HepG2 (cell line): ENCODE measurements at regions not wholly inside any gene's neighbourhood (a gene's known extent, or its start where the extent isn't known, plus 50 kb on each side); places are given as distances from the start of the nearest gene placed in this dataset.
A peak's percentile ranks its signal among the peaks of the same experiment; 100 is the strongest.

ENCODE experiments used
- AHDC1 ChIP-seq: sonication (generic); formaldehyde crosslinking; IDR thresholded peaks from 2 replicates; pipeline ENCODE4 v1.5.1; 2020; ENCODE audit warnings: mild to moderate bottlenecking, missing genetic modification reagents, borderline replicate concordance
- ASH2L ChIP-seq: fragments of 300-600, 200-600 bp; sonication (generic); IDR thresholded peaks from 2 replicates; pipeline ENCODE4 v1.7.0; 2017; ENCODE audit warnings: low read depth, mild to moderate bottlenecking, moderate library complexity, mixed read lengths, low read length; ENCODE audit not compliant: insufficient read length
- ELF4 ChIP-seq: sonication (generic); formaldehyde crosslinking; IDR thresholded peaks from 2 replicates; pipeline ENCODE4 v1.5.0; 2020; ENCODE audit warnings: missing genetic modification reagents, mild to moderate bottlenecking, moderate library complexity, borderline replicate concordance
- FOXK1 ChIP-seq: sonication (generic); formaldehyde crosslinking; IDR thresholded peaks from 2 replicates; pipeline ENCODE4 v1.4.0; 2020; ENCODE audit warnings: low read depth, missing genetic modification reagents, borderline replicate concordance
- IRF2 ChIP-seq: IDR thresholded peaks from 2 replicates; pipeline ENCODE4 v1.6.1; 2018; ENCODE audit warnings: missing genetic modification reagents, missing compliant biosample characterization
- KDM6A ChIP-seq: IDR thresholded peaks from 2 replicates; pipeline ENCODE4 v1.6.1; 2016; ENCODE audit warnings: low read depth
- MEF2D ChIP-seq: sonication (generic); formaldehyde crosslinking; IDR thresholded peaks from 2 replicates; pipeline ENCODE4 v1.5.1; 2020; ENCODE audit warnings: mild to moderate bottlenecking, missing genetic modification reagents
- MTERF4 ChIP-seq: sonication (generic); formaldehyde crosslinking; IDR thresholded peaks from 2 replicates; pipeline ENCODE4 v1.8.0; 2023; ENCODE audit warnings: mild to moderate bottlenecking, missing genetic modification reagents
- NR2F6 ChIP-seq, 2 experiments: IDR thresholded peaks; 2 replicates each; pipeline ENCODE4 v1.6.1; 2016; ENCODE audit warnings: antibody characterized with exemption in 1 of 2, mild to moderate bottlenecking in 1 of 2
- RNF219 ChIP-seq: sonication (generic); formaldehyde crosslinking; IDR thresholded peaks from 2 replicates; pipeline ENCODE4 v1.5.0; 2020; ENCODE audit warnings: mild to moderate bottlenecking, missing genetic modification reagents
- RXRA ChIP-seq: sonication (generic); formaldehyde crosslinking; IDR thresholded peaks from 2 replicates; pipeline ENCODE4 v1.5.1; 2020; ENCODE audit warnings: missing genetic modification reagents
- ZBED4 ChIP-seq: sonication (generic); formaldehyde crosslinking; IDR thresholded peaks from 2 replicates; pipeline ENCODE4 v1.4.0; 2020; ENCODE audit warnings: missing genetic modification reagents, borderline replicate concordance
- ZEB1 ChIP-seq: IDR thresholded peaks from 2 replicates; pipeline ENCODE4 v1.6.1; 2012; ENCODE audit warnings: mild to moderate bottlenecking, low read depth, inconsistent platforms; ENCODE audit not compliant: insufficient replicate concordance
- ZMAT3 ChIP-seq: sonication (generic); formaldehyde crosslinking; conservative IDR thresholded peaks from 2 replicates; pipeline ENCODE4 v1.7.0; 2021; ENCODE audit warnings: missing genetic modification reagents

- TF ChIP-seq ZMAT3 (CRISPR knock-in tag) (peak; percentile 71; the same call in 1 of the 2 replicates), AHDC1 (peak; percentile 99), ASH2L (peak; percentile 74), RXRA (CRISPR knock-in tag) (peak; percentile 89; the same call in 1 of the 2 replicates), ELF4 (CRISPR knock-in tag) (0 out of 2 replicates have a peak, but pooled peaks have one; percentile 24), KDM6A (CRISPR knock-in tag) (peak; percentile 94), FOXK1 (CRISPR knock-in tag) (peak; percentile 95; the same call in 1 of the 2 replicates), NR2F6 (IDR thresholded peaks at IDR 0.05) (peak; percentile 99), NR2F6 (CRISPR knock-in tag; IDR thresholded peaks at IDR 0.05) (peak; percentile 94), ZEB1 (peak; percentile 50), MEF2D (CRISPR knock-in tag) (peak; percentile 96), MTERF4 (CRISPR knock-in tag) (0 out of 2 replicates have a peak, but pooled peaks have one; percentile 65), RNF219 (CRISPR knock-in tag) (peak; percentile 98; the same call in 1 of the 2 replicates), ZBED4 (CRISPR knock-in tag) (peak; percentile 22; the same call in 1 of the 2 replicates), IRF2 (CRISPR knock-in tag) (peak; percentile 82; the same call in 1 of the 2 replicates)
Observed at GRCh38 chr2:84300001-84300695, 158.9 kb downstream of the SUCLG1 start (continued).
